NCI-H2171 treated with DMSO at 0.1 percent for 48 hours (cell line): ENCODE measurements at regions not wholly inside any gene's neighbourhood (a gene's known extent, or its start where the extent isn't known, plus 50 kb on each side); places are given as distances from the start of the nearest gene placed in this dataset.
"Not testable (repeated sequence)": the region's sequence is repeated elsewhere in the genome, so short reads cannot be mapped to it uniquely, and the experiment has no call there.

Experiments
- DNase-seq: peaks from one replicate; lab custom pipeline; 2025; lab: John Stamatoyannopoulos, UW

GRCh38 chr7:32762925-32763293 is 128.7 kb downstream of the KBTBD2 start:
- no peak for DNase-seq

GRCh38 chr7:32762206-32762924 is 129.2 kb downstream of the KBTBD2 start:
- DNase-seq = not testable (repeated sequence)

GRCh38 chr7:32761451-32762205 is 129.9 kb downstream of the KBTBD2 start:
- no peak for DNase-seq

- DNase-seq = not testable (repeated sequence)
These were observed 130.8 kb downstream of the KBTBD2 start for GRCh38 chr7:32760755-32761154.

- DNase-seq = not testable (repeated sequence)
These were observed 131.7 kb downstream of the KBTBD2 start for GRCh38 chr7:32759859-32760258.

GRCh38 chr7:32753872-32754271 is 137.7 kb downstream of the KBTBD2 start:
- DNase-seq = not testable (repeated sequence)

- DNase-seq = not testable (repeated sequence)
These were observed 143.2 kb downstream of the KBTBD2 start for GRCh38 chr7:32748337-32748736.

- not testable (repeated sequence) for DNase-seq
These were observed 144.0 kb downstream of the KBTBD2 start for GRCh38 chr7:32747443-32748148.

- not testable (repeated sequence) for DNase-seq
These were observed 149.6 kb downstream of the KBTBD2 start for GRCh38 chr7:32741853-32742476.

GRCh38 chr7:32739749-32740148 is 151.8 kb downstream of the KBTBD2 start:
- DNase-seq = not testable (repeated sequence)

GRCh38 chr7:32738390-32738789 is 153.2 kb downstream of the KBTBD2 start:
- not testable (repeated sequence) for DNase-seq

GRCh38 chr7:32732767-32733166 is 158.8 kb downstream of the KBTBD2 start:
- not testable (repeated sequence) for DNase-seq

GRCh38 chr7:32729335-32729675 is 162.3 kb downstream of the KBTBD2 start:
- DNase-seq = peak; percentile 2

GRCh38 chr7:32728412-32729334 is 162.9 kb downstream of the KBTBD2 start:
- peak; percentile 54 for DNase-seq

- DNase-seq = peak; percentile 62
These were observed 163.8 kb downstream of the KBTBD2 start for GRCh38 chr7:32727483-32728411.

GRCh38 chr7:32722837-32723236 is 168.7 kb downstream of the KBTBD2 start:
- DNase-seq = not testable (repeated sequence)

- DNase-seq = no peak
These were observed 197.4 kb downstream of the KBTBD2 start for GRCh38 chr7:32694182-32694581.

- peak; percentile 46 for DNase-seq
These were observed 196.9 kb downstream of the AVL9 start for GRCh38 chr7:32691965-32692815.

GRCh38 chr7:32688092-32688491 is 192.8 kb downstream of the AVL9 start:
- not testable (repeated sequence) for DNase-seq
